Activated CD4-positive, alpha-beta T cell treated with anti-CD3 and anti-CD28 coated beads, Interleukin-2, amount 10 ng/mL, durations not matched to agents 7 days and 5 days (primary cell): ENCODE measurements at regions not wholly inside any gene's neighbourhood (a gene's known extent, or its start where the extent isn't known, plus 50 kb on each side); places are given as distances from the start of the nearest gene placed in this dataset.

ENCODE experiments used
- CTCF ChIA-PET: fragments of 350-600 bp; sonication (Branson Sonifier 250); formaldehyde crosslinking; loops from one replicate; lab custom pipeline; 2021; ENCODE audit warnings: antibody characterized with exemption; lab: Charles Lee
- POLR2A ChIA-PET: fragments of 350-600 bp; sonication (Branson Sonifier 250); formaldehyde crosslinking; loops from one replicate; lab custom pipeline; 2021; ENCODE audit warnings: antibody characterized with exemption; lab: Charles Lee
- DNase-seq: peaks from one replicate; pipeline ENCODE4 v3.0.0-alpha.2; 2020
- H3K27ac Mint-ChIP-seq: one replicate; pipeline ENCODE4 v1.8.0; 2021; ENCODE audit warnings: mild to moderate bottlenecking, moderate library complexity, mixed read lengths
- H3K27me3 Mint-ChIP-seq: one replicate; pipeline ENCODE4 v1.8.0; 2021; ENCODE audit warnings: mixed read lengths
- H3K36me3 Mint-ChIP-seq: one replicate; pipeline ENCODE4 v1.8.0; 2021; ENCODE audit warnings: low read depth, mixed read lengths
- H3K4me1 Mint-ChIP-seq: one replicate; pipeline ENCODE4 v1.8.0; 2021; ENCODE audit warnings: mixed read lengths
- H3K4me3 Mint-ChIP-seq: one replicate; pipeline ENCODE4 v1.8.0; 2021; ENCODE audit warnings: mild to moderate bottlenecking, moderate library complexity, mixed read lengths
- H3K9me3 Mint-ChIP-seq: one replicate; pipeline ENCODE4 v1.8.0; 2021; ENCODE audit warnings: mixed read lengths

GRCh38 chr2:147096671-147097070 is 748.2 kb upstream of the ACVR2A start:
- DNase-seq: no peak
- ChIA-PET CTCF (no interaction called here), POLR2A (no interaction called here)
- H3K4me3 Mint-ChIP-seq: no peak overlapping the region
- H3K36me3 Mint-ChIP-seq: no peaks in the 10 kb centered on the region
- no peaks in the 10 kb centered on the region for H3K4me1 Mint-ChIP-seq
- H3K27me3 Mint-ChIP-seq: peaks cover 3% of the 10 kb centered on the region
- H3K27ac Mint-ChIP-seq: no peak overlapping the region
- no peaks in the 10 kb centered on the region for H3K9me3 Mint-ChIP-seq

- Mint-ChIP-seq H3K4me3 (no peak overlapping the region), H3K9me3 (no peaks in the 10 kb centered on the region), H3K27me3 (peaks cover 3% of the 10 kb centered on the region), H3K36me3 (no peaks in the 10 kb centered on the region), H3K27ac (no peak overlapping the region), H3K4me1 (no peaks in the 10 kb centered on the region)
- ChIA-PET CTCF (no interaction called here), POLR2A (no interaction called here)
- no peak for DNase-seq
Measured at GRCh38 chr2:147095376-147095775, 749.5 kb upstream of the ACVR2A start.

GRCh38 chr2:147094077-147094476 is 750.8 kb upstream of the ACVR2A start:
- H3K27me3 Mint-ChIP-seq: peaks cover 3% of the 10 kb centered on the region
- H3K9me3 Mint-ChIP-seq: no peaks in the 10 kb centered on the region
- no peaks in the 10 kb centered on the region for H3K4me1 Mint-ChIP-seq
- H3K4me3 Mint-ChIP-seq: no peak overlapping the region
- no peak for DNase-seq
- no peak overlapping the region for H3K27ac Mint-ChIP-seq
- no peaks in the 10 kb centered on the region for H3K36me3 Mint-ChIP-seq
- ChIA-PET CTCF (no interaction called here), POLR2A (no interaction called here)

- H3K4me1 Mint-ChIP-seq: no peaks in the 10 kb centered on the region
- DNase-seq: no peak
- CTCF ChIA-PET: no interaction called here
- POLR2A ChIA-PET: no interaction called here
- peaks cover 3% of the 10 kb centered on the region for H3K27me3 Mint-ChIP-seq
- H3K9me3 Mint-ChIP-seq: no peaks in the 10 kb centered on the region
- no peak overlapping the region for H3K27ac Mint-ChIP-seq
- no peaks in the 10 kb centered on the region for H3K36me3 Mint-ChIP-seq
- H3K4me3 Mint-ChIP-seq: no peak overlapping the region
Measured at GRCh38 chr2:147092266-147092665, 752.6 kb upstream of the ACVR2A start.

- Mint-ChIP-seq H3K27me3 (peaks cover 3% of the 10 kb centered on the region), H3K4me3 (no peak overlapping the region), H3K9me3 (no peaks in the 10 kb centered on the region), H3K4me1 (no peaks in the 10 kb centered on the region), H3K36me3 (no peaks in the 10 kb centered on the region), H3K27ac (no peak overlapping the region)
- DNase-seq: no peak
- ChIA-PET CTCF (no interaction called here), POLR2A (no interaction called here)
Measured at GRCh38 chr2:147091448-147091847, 753.4 kb upstream of the ACVR2A start.

- H3K27ac Mint-ChIP-seq: no peak overlapping the region
- no peaks in the 10 kb centered on the region for H3K9me3 Mint-ChIP-seq
- H3K4me1 Mint-ChIP-seq: peaks cover 2% of the 10 kb centered on the region
- no peaks in the 10 kb centered on the region for H3K27me3 Mint-ChIP-seq
- no peaks in the 10 kb centered on the region for H3K36me3 Mint-ChIP-seq
- ChIA-PET CTCF (no interaction called here), POLR2A (no interaction called here)
- H3K4me3 Mint-ChIP-seq: no peak overlapping the region
- no peak for DNase-seq
Measured at GRCh38 chr2:147088871-147089270, 756.0 kb upstream of the ACVR2A start.

GRCh38 chr2:147086715-147087114 is 758.1 kb upstream of the ACVR2A start:
- no peaks in the 10 kb centered on the region for H3K27me3 Mint-ChIP-seq
- peaks cover 9% of the 10 kb centered on the region for H3K4me1 Mint-ChIP-seq
- H3K4me3 Mint-ChIP-seq: no peak overlapping the region
- no peak overlapping the region for H3K27ac Mint-ChIP-seq
- DNase-seq: no peak
- no peaks in the 10 kb centered on the region for H3K36me3 Mint-ChIP-seq
- H3K9me3 Mint-ChIP-seq: no peaks in the 10 kb centered on the region
- POLR2A ChIA-PET: no interaction called here
- CTCF ChIA-PET: interaction anchor here (1.4 kb wide), 1 partner anchor 246 kb away, joined by 3 read pairs; no protein-coding TSS in a partner anchor

GRCh38 chr2:147083664-147084063 is 761.2 kb upstream of the ACVR2A start:
- H3K27ac Mint-ChIP-seq: no peak overlapping the region
- no peaks in the 10 kb centered on the region for H3K36me3 Mint-ChIP-seq
- ChIA-PET CTCF (interaction anchor here (1.1 to 1.5 kb wide), 4 partner anchors 18 to 827 kb away, joined by 3 to 5 read pairs (median 4); no protein-coding TSS in a partner anchor), POLR2A (no interaction called here)
- no peaks in the 10 kb centered on the region for H3K9me3 Mint-ChIP-seq
- H3K4me1 Mint-ChIP-seq: peaks cover 9% of the 10 kb centered on the region
- peaks cover 4% of the 10 kb centered on the region for H3K27me3 Mint-ChIP-seq
- no peak overlapping the region for H3K4me3 Mint-ChIP-seq
- no peak for DNase-seq

GRCh38 chr2:147082850-147083522 is 761.8 kb upstream of the ACVR2A start:
- no peaks in the 10 kb centered on the region for H3K9me3 Mint-ChIP-seq
- peak; percentile 74 for DNase-seq
- H3K4me1 Mint-ChIP-seq: peaks cover 9% of the 10 kb centered on the region
- no peak overlapping the region for H3K4me3 Mint-ChIP-seq
- POLR2A ChIA-PET: no interaction called here
- no peak overlapping the region for H3K27ac Mint-ChIP-seq
- H3K36me3 Mint-ChIP-seq: no peaks in the 10 kb centered on the region
- CTCF ChIA-PET: interaction anchor here (1.1 to 2.2 kb wide), 6 partner anchors 14 to 828 kb away, joined by 3 to 8 read pairs (median 4); no protein-coding TSS in a partner anchor
- H3K27me3 Mint-ChIP-seq: peaks cover 4% of the 10 kb centered on the region

GRCh38 chr2:147081831-147082230 is 763.0 kb upstream of the ACVR2A start:
- DNase-seq: no peak
- Mint-ChIP-seq H3K9me3 (no peaks in the 10 kb centered on the region), H3K36me3 (no peaks in the 10 kb centered on the region), H3K4me1 (peaks cover 9% of the 10 kb centered on the region), H3K4me3 (no peak overlapping the region), H3K27ac (no peak overlapping the region), H3K27me3 (peaks cover 8% of the 10 kb centered on the region)
- ChIA-PET CTCF (interaction anchor here (0.5 to 2.2 kb wide), 2 partner anchors 12 to 451 kb away, joined by 5 to 8 read pairs; no protein-coding TSS in a partner anchor), POLR2A (no interaction called here)

GRCh38 chr2:147076634-147077033 is 768.2 kb upstream of the ACVR2A start:
- ChIA-PET CTCF (interaction anchor here (0.6 kb wide), 1 partner anchor 16 kb away, joined by 3 read pairs; no protein-coding TSS in a partner anchor), POLR2A (no interaction called here)
- Mint-ChIP-seq H3K27me3 (peaks cover 13% of the 10 kb centered on the region), H3K36me3 (no peaks in the 10 kb centered on the region), H3K27ac (no peak overlapping the region), H3K9me3 (no peaks in the 10 kb centered on the region), H3K4me1 (no peaks in the 10 kb centered on the region), H3K4me3 (no peak overlapping the region)
- no peak for DNase-seq

- POLR2A ChIA-PET: no interaction called here
- peaks cover 2% of the 10 kb centered on the region for H3K36me3 Mint-ChIP-seq
Measured at GRCh38 chr2:147068071-147068470, 776.8 kb upstream of the ACVR2A start.

GRCh38 chr2:147067136-147067535 is 777.7 kb upstream of the ACVR2A start:
- peaks cover 2% of the 10 kb centered on the region for H3K36me3 Mint-ChIP-seq
- H3K4me1 Mint-ChIP-seq: no peaks in the 10 kb centered on the region
- no peak overlapping the region for H3K4me3 Mint-ChIP-seq
- peaks cover 4% of the 10 kb centered on the region for H3K9me3 Mint-ChIP-seq
- ChIA-PET POLR2A (no interaction called here), CTCF (interaction anchor here (0.6 to 0.9 kb wide), 3 partner anchors 64 to 1064 kb away, joined by 3 to 4 read pairs (median 3); no protein-coding TSS in a partner anchor)
- H3K27me3 Mint-ChIP-seq: peaks cover 6% of the 10 kb centered on the region
- no peak for DNase-seq
- H3K27ac Mint-ChIP-seq: no peak overlapping the region

More at GRCh38 chr2:147068071-147068470, 776.8 kb upstream of the ACVR2A start:
- Mint-ChIP-seq H3K4me1 (no peaks in the 10 kb centered on the region), H3K27ac (no peak overlapping the region), H3K4me3 (no peak overlapping the region), H3K9me3 (peaks cover 4% of the 10 kb centered on the region), H3K27me3 (peaks cover 6% of the 10 kb centered on the region)
- CTCF ChIA-PET: interaction anchor here (1.9 to 2.4 kb wide), 2 partner anchors 14 to 17 kb away, joined by 3 to 8 read pairs; no protein-coding TSS in a partner anchor
- no peak for DNase-seq
